HFFc6 (cell line): ENCODE measurements at regions not wholly inside any gene's neighbourhood (a gene's known extent, or its start where the extent isn't known, plus 50 kb on each side); places are given as distances from the start of the nearest gene placed in this dataset.

ENCODE experiments used
- DNase-seq: peaks from one replicate; pipeline ENCODE4 v3.0.0-alpha.2; 2018
- H3K27ac Mint-ChIP-seq: 2 replicates; pipeline ENCODE4 v1.8.0; 2020; ENCODE audit warnings: mild to moderate bottlenecking, mixed read lengths
- H3K27me3 Mint-ChIP-seq: 2 replicates; pipeline ENCODE4 v1.8.0; 2021; ENCODE audit warnings: mild to moderate bottlenecking, moderate library complexity, mixed read lengths; ENCODE audit not compliant: insufficient read depth
- H3K36me3 Mint-ChIP-seq: 2 replicates; pipeline ENCODE4 v1.8.0; 2021; ENCODE audit warnings: low read depth, mixed read lengths
- H3K4me1 Mint-ChIP-seq: 2 replicates; pipeline ENCODE4 v1.8.0; 2020; ENCODE audit warnings: low read depth, mixed read lengths
- H3K4me3 Mint-ChIP-seq: 2 replicates; pipeline ENCODE4 v1.8.0; 2020; ENCODE audit warnings: mild to moderate bottlenecking, moderate library complexity, mixed read lengths
- H3K9me3 Mint-ChIP-seq: 2 replicates; pipeline ENCODE4 v1.8.0; 2020; ENCODE audit warnings: mild to moderate bottlenecking, mixed read lengths
- TF ChIP-seq, protein P1 (sequence below): fragments of 200-600 bp; sonication (generic); IDR thresholded peaks from 2 replicates; pipeline ENCODE4 v1.5.0; 2021; ENCODE audit warnings: antibody characterized with exemption, mild to moderate bottlenecking

DNA sequence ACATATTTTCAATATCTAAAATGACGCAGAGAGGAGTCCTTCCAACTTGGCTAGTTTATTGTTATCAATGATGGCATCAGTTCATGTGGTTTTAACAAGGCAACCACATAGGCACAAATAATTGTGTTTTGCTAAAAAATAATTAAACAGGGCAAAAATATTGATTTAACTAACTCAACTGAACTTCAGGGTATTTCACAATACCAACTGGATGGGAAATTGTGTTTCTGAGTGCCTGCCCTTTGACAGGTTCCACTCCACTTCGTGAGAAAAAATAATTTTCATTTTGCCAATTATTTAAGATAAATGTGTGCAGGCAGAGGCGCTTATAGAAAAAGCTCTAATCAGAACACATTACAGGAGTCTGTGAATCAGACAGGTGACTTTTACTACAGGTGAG, 689.3 kb upstream of the CCDC54 start:
- DNase-seq, result no peak
- Mint-ChIP-seq H3K9me3 (no peaks in the 10 kb centered on the region), H3K4me3 (no peak overlapping the region), H3K27ac (no peak overlapping the region), H3K36me3 (no peaks in the 10 kb centered on the region), H3K27me3 (peaks cover 2% of the 10 kb centered on the region; the same call in 1 of the 2 replicates), H3K4me1 (peaks cover 47% of the 10 kb centered on the region)
- TF ChIP-seq, protein P1, sequence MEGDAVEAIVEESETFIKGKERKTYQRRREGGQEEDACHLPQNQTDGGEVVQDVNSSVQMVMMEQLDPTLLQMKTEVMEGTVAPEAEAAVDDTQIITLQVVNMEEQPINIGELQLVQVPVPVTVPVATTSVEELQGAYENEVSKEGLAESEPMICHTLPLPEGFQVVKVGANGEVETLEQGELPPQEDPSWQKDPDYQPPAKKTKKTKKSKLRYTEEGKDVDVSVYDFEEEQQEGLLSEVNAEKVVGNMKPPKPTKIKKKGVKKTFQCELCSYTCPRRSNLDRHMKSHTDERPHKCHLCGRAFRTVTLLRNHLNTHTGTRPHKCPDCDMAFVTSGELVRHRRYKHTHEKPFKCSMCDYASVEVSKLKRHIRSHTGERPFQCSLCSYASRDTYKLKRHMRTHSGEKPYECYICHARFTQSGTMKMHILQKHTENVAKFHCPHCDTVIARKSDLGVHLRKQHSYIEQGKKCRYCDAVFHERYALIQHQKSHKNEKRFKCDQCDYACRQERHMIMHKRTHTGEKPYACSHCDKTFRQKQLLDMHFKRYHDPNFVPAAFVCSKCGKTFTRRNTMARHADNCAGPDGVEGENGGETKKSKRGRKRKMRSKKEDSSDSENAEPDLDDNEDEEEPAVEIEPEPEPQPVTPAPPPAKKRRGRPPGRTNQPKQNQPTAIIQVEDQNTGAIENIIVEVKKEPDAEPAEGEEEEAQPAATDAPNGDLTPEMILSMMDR, result no peak

DNA sequence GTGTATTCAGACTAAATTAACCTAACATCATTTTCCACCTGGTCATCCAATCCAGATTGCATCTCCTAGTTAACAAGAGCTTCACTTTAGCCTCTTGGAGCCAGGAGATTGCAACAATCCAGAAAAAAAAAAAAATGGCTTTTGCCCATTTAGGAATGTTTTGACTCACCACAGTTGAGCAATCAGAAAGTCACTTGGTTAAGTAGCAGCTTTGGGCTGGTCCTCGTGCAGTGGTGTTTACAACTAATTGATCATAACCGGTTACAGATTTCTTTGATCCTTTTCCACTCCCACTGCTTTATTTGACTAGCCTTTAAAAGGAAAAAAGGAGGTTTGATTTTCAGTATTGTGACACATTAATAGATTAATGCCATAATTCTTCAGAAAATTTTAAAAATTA, 688.8 kb upstream of the CCDC54 start:
- Mint-ChIP-seq H3K4me1 (peaks cover 41% of the 10 kb centered on the region), H3K9me3 (no peaks in the 10 kb centered on the region), H3K27me3 (peaks cover 2% of the 10 kb centered on the region; the same call in 1 of the 2 replicates), H3K4me3 (no peak overlapping the region), H3K36me3 (no peaks in the 10 kb centered on the region), H3K27ac (peak overlapping the region; percentile 4)
- DNase-seq, result peak; percentile 77
- TF ChIP-seq, protein P1, result no peak

DNA sequence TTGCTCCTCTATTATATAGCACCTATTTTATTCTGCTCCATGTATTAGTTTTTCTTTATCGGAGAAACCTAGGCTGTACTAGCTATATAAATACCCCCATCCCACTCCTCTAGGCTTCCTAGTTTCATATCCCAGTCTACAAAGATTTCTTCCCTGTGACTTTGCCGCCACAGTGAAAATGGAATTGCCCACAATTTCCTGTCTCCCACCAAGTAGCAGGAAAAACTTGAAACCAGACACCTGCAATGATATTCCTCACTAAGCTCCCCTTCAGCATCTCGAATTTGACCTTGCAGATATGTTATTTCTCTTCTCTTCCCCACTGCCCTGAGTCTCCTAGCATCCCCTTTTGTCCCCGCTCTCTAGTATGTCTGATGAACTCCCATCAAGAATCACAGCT, 685.8 kb upstream of the CCDC54 start:
- no peak overlapping the region for H3K27ac Mint-ChIP-seq
- DNase-seq, result no peak
- TF ChIP-seq, protein P1, result no peak
- H3K27me3 Mint-ChIP-seq, result peaks cover 2% of the 10 kb centered on the region; the same call in 1 of the 2 replicates
- no peaks in the 10 kb centered on the region for H3K9me3 Mint-ChIP-seq
- peaks cover 23% of the 10 kb centered on the region for H3K4me1 Mint-ChIP-seq
- no peak overlapping the region for H3K4me3 Mint-ChIP-seq
- H3K36me3 Mint-ChIP-seq, result no peaks in the 10 kb centered on the region

DNA sequence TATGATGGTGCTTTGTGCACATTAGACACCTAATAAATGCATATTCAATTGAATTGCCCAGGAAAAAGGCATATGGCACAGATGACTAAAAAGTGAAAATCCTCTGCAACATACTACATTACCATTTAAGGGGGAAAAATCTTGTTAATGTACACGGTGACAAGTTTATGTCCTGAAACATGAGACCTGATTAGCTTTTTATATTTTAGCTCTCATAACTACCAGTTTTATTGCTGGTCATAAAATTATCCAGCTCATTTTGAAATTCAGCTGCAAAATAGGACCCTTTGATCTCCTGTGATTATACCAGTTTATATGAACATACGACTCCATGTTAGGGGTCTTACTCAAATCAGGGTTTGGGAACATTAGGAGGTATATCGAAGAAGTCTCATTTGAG, 684.6 kb upstream of the CCDC54 start:
- DNase-seq, result no peak

DNA sequence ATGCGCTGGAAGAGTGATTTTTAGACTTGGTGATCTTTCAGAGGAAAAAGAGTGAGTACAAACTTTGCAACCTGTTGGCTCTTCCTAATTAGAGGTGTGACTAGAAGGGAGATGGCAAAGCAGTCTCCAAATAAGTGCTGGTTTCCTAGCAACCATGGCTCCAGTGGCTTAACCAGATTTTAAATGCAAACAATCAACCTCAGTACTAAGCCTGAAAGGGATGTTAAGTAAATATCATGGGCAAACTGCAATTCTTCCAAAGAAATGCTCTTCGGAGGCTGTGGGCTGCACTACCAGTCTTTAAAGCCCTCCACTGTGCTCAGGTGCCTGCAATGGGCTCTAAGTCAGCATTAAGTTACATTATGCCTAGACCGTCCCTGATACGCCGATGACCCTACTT, 678.1 kb upstream of the CCDC54 start:
- no peak overlapping the region for H3K27ac Mint-ChIP-seq
- H3K36me3 Mint-ChIP-seq, result no peaks in the 10 kb centered on the region
- DNase-seq, result no peak
- TF ChIP-seq, protein P1, result no peak
- no peaks in the 10 kb centered on the region; the same call in 1 of the 2 replicates for H3K27me3 Mint-ChIP-seq
- H3K9me3 Mint-ChIP-seq, result no peaks in the 10 kb centered on the region
- peaks cover 14% of the 10 kb centered on the region for H3K4me1 Mint-ChIP-seq
- no peak overlapping the region for H3K4me3 Mint-ChIP-seq

More for the DNA sequence above, 684.6 kb upstream of the CCDC54 start:
- Mint-ChIP-seq H3K36me3 (no peaks in the 10 kb centered on the region), H3K4me3 (no peak overlapping the region), H3K27ac (no peak overlapping the region), H3K9me3 (no peaks in the 10 kb centered on the region), H3K4me1 (peaks cover 22% of the 10 kb centered on the region), H3K27me3 (peaks cover 2% of the 10 kb centered on the region; the same call in 1 of the 2 replicates)
- TF ChIP-seq, protein P1, result no peak

DNA sequence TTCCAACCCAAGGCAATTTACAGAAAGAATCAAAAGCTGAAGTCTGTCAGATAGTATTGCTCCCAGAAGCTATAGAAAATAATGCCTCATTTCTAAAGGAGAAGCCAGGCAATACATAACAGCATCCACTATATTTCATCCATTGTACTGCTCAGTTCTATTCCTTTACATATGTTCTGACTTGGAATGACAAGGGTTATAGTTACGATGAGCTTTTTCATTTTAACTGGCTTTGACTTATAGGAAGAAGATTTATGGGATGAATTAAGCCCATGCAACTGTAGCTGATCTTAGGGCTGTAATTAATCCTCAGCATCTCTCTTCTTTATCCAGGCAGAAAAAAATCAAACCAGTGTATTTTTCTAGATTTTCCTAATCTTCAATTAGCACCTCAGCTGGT, 676.3 kb upstream of the CCDC54 start:
- DNase-seq, result no peak

More for the DNA sequence above, 676.3 kb upstream of the CCDC54 start:
- TF ChIP-seq, protein P1, result no peak
- Mint-ChIP-seq H3K4me3 (no peak overlapping the region), H3K4me1 (peaks cover 14% of the 10 kb centered on the region), H3K9me3 (no peaks in the 10 kb centered on the region), H3K27ac (no peak overlapping the region), H3K27me3 (no peaks in the 10 kb centered on the region; the same call in 1 of the 2 replicates), H3K36me3 (no peaks in the 10 kb centered on the region)
